OCI-M2 (cell line): ENCODE measurements at regions not wholly inside any gene's neighbourhood (a gene's known extent, or its start where the extent isn't known, plus 50 kb on each side); places are given as distances from the start of the nearest gene placed in this dataset.
A peak's percentile ranks its signal among the peaks of the same experiment; 100 is the strongest.

ENCODE experiments used
- DNase-seq: peaks from one replicate; lab custom pipeline; 2025; ENCODE audit not compliant: unreplicated experiment; lab: John Stamatoyannopoulos, UW

DNA sequence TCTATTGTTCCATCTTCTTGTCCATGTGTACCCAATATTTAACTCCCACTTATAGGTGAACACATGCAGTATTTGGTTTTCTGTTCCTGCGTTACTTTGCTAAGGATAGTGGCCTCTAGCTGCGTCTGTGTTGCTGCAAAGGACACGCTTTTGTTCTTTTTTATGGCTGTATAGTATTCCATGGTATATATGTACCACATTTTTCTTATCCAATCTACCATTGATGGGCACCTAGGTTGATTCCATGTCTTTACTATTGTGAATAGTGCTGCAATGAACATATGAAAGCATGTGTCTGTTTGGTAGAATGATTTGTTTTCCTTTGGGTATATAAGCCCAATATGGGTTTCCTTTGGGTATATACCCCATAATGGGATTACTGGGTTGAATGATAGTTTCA is 77.3 kb upstream of the MMADHC start:
- no peak for DNase-seq

DNA sequence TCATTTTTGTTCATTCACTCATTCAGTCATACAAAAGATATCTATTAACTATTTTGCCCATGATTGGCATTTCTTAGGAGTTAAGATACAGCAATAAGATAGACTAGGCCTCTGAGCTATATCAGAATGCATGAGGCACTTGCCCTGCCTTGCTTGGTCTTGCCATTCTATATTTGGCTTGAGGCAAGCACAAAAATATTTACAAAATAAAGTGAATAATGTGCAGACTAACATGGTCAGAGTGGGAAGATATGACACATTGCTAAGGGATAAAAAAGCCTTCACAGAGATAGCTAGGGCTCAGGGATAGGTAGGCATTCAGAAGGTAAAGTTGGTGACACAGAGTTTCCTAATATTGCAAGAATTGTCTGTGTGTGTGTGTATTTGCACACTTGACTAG is 75.0 kb upstream of the MMADHC start:
- DNase-seq: no peak

DNA sequence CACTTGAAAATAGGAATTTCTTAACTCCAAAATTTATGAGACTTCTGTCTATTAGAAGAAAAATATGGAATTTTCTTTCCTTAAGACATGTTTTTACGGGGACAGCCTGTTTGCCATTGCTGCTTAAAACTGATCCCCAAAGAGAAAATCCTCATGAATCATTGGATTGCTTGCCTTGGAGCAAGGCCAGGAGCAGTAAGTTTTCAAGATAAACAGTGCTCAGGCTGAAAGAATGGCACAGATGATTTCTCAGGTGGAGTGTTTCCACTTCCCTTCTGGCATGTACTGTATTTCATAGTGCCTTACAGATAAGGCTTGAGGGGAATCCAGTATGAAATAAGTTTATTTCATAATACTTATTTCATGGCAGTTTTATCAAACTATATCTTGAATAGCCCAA is 74.3 kb upstream of the MMADHC start:
- DNase-seq: no peak

DNA sequence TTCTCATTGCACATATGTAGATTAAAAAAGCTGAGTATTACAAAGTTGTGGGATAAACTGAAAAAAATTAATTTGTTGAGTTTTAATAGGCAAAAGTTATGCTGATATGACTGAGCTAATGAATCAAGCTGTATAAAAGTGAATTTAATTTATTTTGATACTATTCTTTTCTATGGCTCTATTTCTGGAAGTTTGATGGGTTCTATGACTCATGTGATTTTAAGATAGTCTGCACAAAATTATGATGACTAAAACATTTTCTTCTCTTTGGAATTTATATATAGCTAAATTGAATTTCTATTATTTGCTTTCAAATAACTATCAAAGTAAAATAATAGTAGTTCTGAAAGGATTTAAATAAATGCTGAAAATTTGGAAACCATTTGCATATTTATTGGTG is 71.0 kb upstream of the MMADHC start:
- no peak for DNase-seq

DNA sequence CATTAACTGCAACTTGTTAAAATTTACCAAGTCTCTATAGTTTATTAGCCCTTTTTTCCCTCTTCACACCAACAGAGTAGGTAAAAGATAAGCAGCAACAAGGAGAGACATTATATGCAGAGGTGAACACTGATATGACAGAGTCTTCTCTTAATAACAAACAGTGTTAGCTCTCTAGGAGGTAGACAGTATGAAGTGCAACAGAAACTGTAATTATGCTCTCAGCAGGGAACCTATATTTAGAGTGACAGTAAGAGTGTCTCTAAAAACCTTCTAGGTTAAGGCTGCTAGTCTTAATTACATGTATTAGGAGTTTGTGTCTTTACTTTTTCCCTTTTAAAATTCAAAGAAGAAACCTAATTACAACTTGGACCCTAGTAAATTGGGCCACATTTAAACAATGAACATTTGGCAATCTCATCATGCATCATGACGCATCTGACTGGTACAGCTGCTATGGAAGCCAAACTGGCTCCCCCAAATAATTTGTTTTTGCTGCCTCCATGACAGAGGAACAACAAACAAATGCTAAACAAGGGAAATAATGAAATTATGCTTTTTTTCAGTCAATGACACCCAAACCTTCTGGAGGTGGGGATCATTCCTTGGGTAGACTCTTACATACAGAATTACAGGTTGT is 69.9 kb upstream of the MMADHC start:
- DNase-seq: no peak

DNA sequence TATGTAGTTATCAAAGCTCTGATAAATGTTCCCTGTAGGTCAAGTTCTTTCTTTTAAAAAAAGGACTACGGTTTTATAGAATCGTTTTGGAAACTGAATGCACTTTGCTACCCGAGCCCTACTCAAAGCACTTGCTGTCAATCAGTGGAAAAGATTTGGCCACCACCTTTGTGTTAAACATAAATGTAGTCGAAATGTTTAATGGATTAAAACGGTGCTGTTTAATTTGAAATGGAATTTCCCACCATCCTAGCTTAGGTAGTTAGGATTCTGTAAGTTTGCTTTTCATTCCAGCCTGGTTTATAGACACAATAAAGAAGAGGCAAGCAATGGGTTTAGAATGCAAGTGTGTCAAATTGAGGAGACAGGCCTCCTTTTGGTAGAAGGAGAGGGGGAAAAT is 69.4 kb upstream of the MMADHC start:
- DNase-seq: no peak

DNA sequence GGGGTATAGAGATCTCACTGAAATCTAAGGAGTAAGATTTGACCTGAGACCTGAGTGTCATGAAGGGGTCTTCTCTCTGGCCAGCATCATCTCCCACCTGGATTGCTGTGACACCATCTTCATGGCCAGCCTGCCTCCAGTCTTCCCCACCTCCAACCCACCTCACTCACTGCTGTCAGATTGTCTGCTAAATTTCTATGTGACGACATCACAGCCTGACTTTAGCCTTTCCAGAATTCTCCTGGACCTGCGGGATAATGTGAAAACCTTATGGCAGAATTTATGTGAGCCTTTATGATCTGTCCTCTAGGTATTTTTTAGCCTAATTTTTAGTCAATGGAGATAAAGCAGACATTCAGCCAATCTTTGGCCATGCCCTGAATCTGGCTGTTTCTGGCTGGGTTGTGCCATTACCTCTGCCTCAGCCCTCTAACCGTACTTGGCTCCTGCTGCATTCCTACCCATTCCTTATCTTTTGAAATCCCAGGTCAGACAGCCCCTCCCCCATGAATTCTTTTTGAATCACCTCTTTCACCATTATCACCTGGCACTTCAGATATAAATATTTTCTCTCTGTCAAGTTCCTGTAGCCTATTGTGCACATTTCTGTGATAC is 66.4 kb upstream of the MMADHC start:
- no peak for DNase-seq

DNA sequence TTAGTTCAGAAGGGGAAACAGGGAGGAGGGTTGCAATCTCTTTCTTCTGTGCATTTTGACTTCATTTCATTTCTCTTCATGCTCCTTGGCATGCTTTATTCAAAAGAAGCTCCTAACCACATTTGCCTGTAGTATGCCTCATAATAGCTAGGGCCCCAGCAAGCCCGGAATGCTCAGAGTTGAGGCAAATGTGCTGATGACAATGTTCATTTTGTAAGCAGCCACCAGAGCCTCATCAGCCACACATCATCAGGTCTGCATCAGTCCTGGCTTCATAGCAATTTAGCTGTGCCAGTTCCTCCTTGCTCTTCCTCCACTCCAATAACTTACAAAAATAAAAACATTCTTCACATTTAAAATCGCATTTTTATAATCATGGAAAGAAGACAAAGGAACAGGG is 65.4 kb upstream of the MMADHC start:
- DNase-seq: no peak

DNA sequence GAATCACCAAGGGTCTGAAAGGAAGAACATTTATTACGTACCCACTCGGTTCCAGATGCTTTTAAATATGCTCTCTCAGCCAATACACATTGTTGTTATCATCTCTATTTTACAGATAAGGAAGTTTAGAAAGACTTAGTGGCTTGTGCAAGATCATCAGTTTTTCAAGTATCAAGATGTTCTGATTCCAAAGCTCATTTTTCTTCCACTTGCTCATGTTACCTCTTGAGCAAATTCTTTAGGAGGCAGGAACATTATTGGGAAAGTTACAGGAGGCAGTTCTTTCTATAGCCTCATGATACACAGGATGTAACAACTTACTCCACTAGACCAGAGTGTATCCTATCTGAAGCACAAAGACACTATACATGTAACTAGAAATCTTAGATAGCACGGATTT is 65.0 kb upstream of the MMADHC start:
- DNase-seq: no peak

DNA sequence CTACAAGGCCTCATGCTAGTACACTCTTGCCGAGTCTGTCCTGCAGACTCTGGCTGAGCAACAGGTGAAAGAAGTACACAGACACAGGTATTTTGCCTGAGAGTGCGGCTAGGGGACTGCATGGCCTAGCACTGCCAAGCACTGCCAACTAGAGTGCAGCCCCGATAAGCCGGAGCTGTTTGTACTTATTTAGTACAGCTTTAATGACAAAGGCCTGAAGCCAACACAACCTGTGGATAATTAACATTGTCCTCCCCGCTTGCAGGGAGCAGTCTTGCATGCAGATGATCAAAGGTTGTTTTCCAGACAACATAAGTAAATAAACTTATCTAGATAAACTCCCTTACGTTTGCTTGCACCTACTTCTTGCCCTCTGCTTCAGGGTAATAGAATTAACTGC is 63.7 kb upstream of the MMADHC start:
- no peak for DNase-seq

DNA sequence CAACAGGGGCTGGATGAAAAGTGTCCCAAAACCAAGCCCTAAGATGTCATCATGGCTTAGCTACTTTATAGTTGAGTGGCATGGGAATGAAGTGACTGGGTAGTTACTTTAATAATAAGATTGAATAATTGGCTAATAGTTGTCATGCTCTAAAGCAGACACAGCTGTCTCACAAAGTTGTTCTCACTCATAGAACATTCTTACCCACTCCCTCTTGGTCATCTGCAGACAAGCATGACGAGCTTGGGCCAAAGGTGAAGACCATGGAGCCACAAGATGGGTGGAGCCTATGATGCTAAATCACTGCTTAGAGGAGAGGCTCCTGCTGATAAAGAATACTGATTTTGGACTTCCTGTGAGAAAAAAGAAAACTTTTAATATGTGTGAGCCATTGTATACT is 62.4 kb upstream of the MMADHC start:
- no peak for DNase-seq

DNA sequence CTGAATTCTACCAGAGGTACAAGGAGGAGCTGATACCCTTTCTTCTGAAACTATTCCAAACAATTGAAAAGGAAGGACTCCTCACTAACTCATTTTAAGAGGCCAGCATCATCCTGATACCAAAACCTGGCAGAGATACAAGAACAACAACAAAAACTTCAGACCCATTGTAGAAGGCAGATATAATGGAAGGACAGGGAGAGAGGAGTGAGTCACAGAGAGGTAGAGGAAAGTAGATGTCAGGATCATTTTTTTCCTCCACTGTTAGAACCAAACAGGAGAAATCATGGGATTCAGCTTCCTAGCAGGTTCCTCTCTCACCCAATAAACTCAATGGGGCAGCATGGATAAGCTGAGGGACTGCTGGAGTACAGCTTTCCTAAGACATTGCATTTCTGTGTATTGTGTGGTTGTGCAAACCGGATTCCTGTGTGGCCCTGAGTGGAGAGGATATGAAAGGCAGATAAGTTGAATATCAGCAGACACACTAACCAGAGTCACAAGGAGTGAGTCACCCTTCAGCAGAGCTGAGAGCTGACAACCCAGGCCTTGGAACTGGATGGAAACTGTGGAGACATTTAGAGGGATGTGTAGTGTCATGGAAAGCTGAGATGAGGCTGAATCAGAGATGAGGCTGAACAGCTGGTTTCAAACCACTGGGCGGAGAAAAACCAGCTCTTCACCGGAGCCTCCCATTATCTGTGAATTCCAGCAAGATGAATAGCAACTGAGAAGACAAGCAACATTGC is 60.9 kb upstream of the MMADHC start:
- DNase-seq: peak; percentile 31

DNA sequence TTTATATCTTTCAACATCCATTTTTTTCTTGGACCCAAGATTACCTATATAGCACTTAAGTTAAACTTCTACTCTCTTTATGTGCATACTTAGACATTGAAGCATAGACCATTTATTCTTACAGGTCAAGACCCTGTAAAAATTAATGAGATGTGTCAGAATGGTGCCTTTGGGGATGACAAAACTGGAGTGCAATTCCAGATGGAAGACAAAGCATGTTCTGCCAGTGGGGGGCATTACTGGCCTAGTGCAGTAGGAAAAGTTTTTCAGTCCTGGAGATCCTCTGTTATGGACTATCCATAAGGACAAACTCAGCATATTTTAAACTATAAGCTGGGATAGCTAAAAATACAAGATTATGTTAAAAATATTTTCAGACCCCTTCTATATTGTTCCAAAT is 57.8 kb upstream of the MMADHC start:
- DNase-seq: no peak
